OCI-LY1 (cell line): ENCODE measurements at regions not wholly inside any gene's neighbourhood (a gene's known extent, or its start where the extent isn't known, plus 50 kb on each side); places are given as distances from the start of the nearest gene placed in this dataset.

Source experiments
- H2AFZ ChIP-seq: fragments of 200-600 bp; sonication (generic), shearing (Covaris generic); 2 replicates; pipeline ENCODE4 v1.6.0; 2014; ENCODE audit warnings: antibody characterized with exemption, mild to moderate bottlenecking, low read length
- H3F3A ChIP-seq: fragments of 200-600 bp; sonication (generic), shearing (Covaris generic); 2 replicates; pipeline ENCODE4 v1.6.0; 2014; ENCODE audit warnings: mild to moderate bottlenecking, antibody characterized with exemption, low read length, moderate library complexity; ENCODE audit not compliant: insufficient read depth
- H3K27ac ChIP-seq: fragments of 200-600 bp; sonication (generic); 2 replicates; pipeline ENCODE4 v1.5.1; 2014; ENCODE audit warnings: low read length, mixed run types, mild to moderate bottlenecking, low read depth; ENCODE audit not compliant: poor library complexity, severe bottlenecking
- H3K27me3 ChIP-seq: fragments of 200-600 bp; sonication (generic); 2 replicates; pipeline ENCODE4 v1.6.0; 2014; ENCODE audit warnings: antibody characterized with exemption, mild to moderate bottlenecking, low read length, moderate library complexity; ENCODE audit not compliant: insufficient read depth
- H3K36me3 ChIP-seq: fragments of 200-600 bp; sonication (generic); 2 replicates; pipeline ENCODE4 v1.6.1; 2014; ENCODE audit warnings: mild to moderate bottlenecking, antibody characterized with exemption, low read length, moderate library complexity, mixed read lengths; ENCODE audit not compliant: insufficient read depth
- H3K4me1 ChIP-seq: fragments of 200-600 bp; sonication (generic); 2 replicates; pipeline ENCODE4 v1.5.1; 2014; ENCODE audit warnings: mild to moderate bottlenecking, low read length, moderate library complexity; ENCODE audit not compliant: insufficient read depth, severe bottlenecking
- H3K4me2 ChIP-seq: fragments of 200-600 bp; sonication (generic), shearing (Covaris generic); 2 replicates; pipeline ENCODE4 v1.6.1; 2014; ENCODE audit warnings: low read length
- H3K4me3 ChIP-seq: fragments of 200-600 bp; sonication (generic); 2 replicates; pipeline ENCODE4 v1.5.1; 2014; ENCODE audit warnings: low read length, low read depth, mild to moderate bottlenecking, mixed read lengths; ENCODE audit not compliant: poor library complexity, severe bottlenecking
- H3K79me2 ChIP-seq: fragments of 200-600 bp; shearing (Covaris generic); 2 replicates; pipeline ENCODE4 v1.6.1; 2016; ENCODE audit warnings: mixed run types, low read length, mixed read lengths; ENCODE audit not compliant: insufficient read depth
- H3K9ac ChIP-seq: fragments of 200-600 bp; sonication (generic), shearing (Covaris generic); 2 replicates; pipeline ENCODE4 v1.6.1; 2014; ENCODE audit warnings: mild to moderate bottlenecking, low read length, mixed read lengths
- H3K9me2 ChIP-seq: fragments of 200-600 bp; sonication (generic), shearing (Covaris generic); 2 replicates; pipeline ENCODE4 v1.6.1; 2014; ENCODE audit warnings: low read depth, mild to moderate bottlenecking, low read length, mixed read lengths
- H3K9me3 ChIP-seq: fragments of 200-600 bp; shearing (Covaris generic); 2 replicates; pipeline ENCODE4 v1.6.1; 2014; ENCODE audit warnings: low read length, mixed read lengths
- H4K20me1 ChIP-seq: fragments of 200-600 bp; sonication (generic), shearing (Covaris generic); 2 replicates; pipeline ENCODE4 v1.6.0; 2016; ENCODE audit warnings: mild to moderate bottlenecking, low read length; ENCODE audit not compliant: insufficient read depth
- EZH2 ChIP-seq: fragments of 200-600 bp; sonication (generic), shearing (Covaris generic); IDR thresholded peaks from 2 replicates; pipeline ENCODE4 v1.8.0; 2017; ENCODE audit warnings: borderline replicate concordance, mixed run types, mild to moderate bottlenecking, antibody characterized with exemption, low read length, moderate library complexity, mixed read lengths
- TF ChIP-seq, protein P1 (sequence below): fragments of 200-600 bp; sonication (generic), shearing (Covaris generic); IDR thresholded peaks from 2 replicates; pipeline ENCODE4 v1.5.1; 2017; ENCODE audit warnings: mild to moderate bottlenecking, antibody characterized with exemption, low read length, moderate library complexity, mixed read lengths

DNA sequence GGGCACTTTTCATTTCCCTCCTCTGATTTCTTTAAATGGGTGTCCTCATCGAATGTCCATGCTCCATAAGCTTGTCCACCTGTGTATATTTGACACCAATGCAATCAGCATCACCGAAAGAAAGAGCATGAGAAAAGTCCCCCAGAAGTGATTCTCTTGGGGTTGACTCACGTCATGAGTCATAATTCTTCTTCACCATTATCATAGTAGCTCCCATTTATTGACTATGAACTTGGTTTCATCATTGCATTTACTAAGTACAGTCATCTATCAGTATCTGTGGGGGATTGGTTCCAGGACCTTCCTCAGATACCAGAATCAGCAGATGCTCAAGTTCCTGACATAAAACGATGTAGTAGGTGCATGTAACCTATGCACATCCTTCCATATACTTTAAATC is 372.5 kb upstream of the CFAP20DC start:
- no peaks in the 10 kb centered on the region for H3K4me1 ChIP-seq
- no peak overlapping the region for H3K4me3 ChIP-seq
- no peaks in the 10 kb centered on the region for H3K9me2 ChIP-seq
- no peaks in the 10 kb centered on the region for H3K36me3 ChIP-seq
- H3K4me2 ChIP-seq = no peak overlapping the region
- no peaks in the 10 kb centered on the region for H3F3A ChIP-seq
- H3K9me3 ChIP-seq = no peaks in the 10 kb centered on the region
- no peak overlapping the region for H3K9ac ChIP-seq
- no peaks in the 10 kb centered on the region for H4K20me1 ChIP-seq
- H3K79me2 ChIP-seq = no peaks in the 10 kb centered on the region
- H3K27ac ChIP-seq = no peak overlapping the region
- H2AFZ ChIP-seq = no peak overlapping the region
- no peak for TF ChIP-seq EZH2
- TF ChIP-seq, protein P1, sequence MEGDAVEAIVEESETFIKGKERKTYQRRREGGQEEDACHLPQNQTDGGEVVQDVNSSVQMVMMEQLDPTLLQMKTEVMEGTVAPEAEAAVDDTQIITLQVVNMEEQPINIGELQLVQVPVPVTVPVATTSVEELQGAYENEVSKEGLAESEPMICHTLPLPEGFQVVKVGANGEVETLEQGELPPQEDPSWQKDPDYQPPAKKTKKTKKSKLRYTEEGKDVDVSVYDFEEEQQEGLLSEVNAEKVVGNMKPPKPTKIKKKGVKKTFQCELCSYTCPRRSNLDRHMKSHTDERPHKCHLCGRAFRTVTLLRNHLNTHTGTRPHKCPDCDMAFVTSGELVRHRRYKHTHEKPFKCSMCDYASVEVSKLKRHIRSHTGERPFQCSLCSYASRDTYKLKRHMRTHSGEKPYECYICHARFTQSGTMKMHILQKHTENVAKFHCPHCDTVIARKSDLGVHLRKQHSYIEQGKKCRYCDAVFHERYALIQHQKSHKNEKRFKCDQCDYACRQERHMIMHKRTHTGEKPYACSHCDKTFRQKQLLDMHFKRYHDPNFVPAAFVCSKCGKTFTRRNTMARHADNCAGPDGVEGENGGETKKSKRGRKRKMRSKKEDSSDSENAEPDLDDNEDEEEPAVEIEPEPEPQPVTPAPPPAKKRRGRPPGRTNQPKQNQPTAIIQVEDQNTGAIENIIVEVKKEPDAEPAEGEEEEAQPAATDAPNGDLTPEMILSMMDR = no peak
- no peaks in the 10 kb centered on the region for H3K27me3 ChIP-seq

DNA sequence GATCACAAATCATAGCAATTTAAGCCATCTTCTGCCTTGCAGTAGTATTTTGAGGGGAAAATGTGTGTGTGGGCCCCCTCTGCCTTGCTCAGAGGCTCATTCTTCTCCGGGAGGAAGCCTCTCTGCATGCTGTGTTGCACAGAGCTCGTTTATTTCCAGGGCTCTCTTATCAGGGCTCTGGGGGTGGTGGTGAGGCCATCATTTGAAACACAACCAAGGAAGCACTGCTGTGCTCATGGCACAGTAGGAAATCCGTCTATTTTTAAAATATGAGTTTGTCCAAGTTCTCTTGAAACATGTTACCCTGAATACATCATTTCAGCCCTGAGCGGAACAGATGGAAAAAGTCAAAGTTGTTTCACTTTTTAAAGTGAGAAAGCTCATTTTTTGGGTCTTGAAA is 369.0 kb upstream of the CFAP20DC start:
- H3K4me1 ChIP-seq = no peaks in the 10 kb centered on the region
- no peaks in the 10 kb centered on the region for H3K9me3 ChIP-seq
- no peak for TF ChIP-seq EZH2
- TF ChIP-seq, protein P1 = no peak
- H3K27me3 ChIP-seq = no peaks in the 10 kb centered on the region
- no peak overlapping the region for H3K9ac ChIP-seq
- H3K79me2 ChIP-seq = no peaks in the 10 kb centered on the region
- H3F3A ChIP-seq = no peaks in the 10 kb centered on the region
- H3K27ac ChIP-seq = no peak overlapping the region
- H4K20me1 ChIP-seq = no peaks in the 10 kb centered on the region
- no peaks in the 10 kb centered on the region for H3K9me2 ChIP-seq
- no peaks in the 10 kb centered on the region for H3K36me3 ChIP-seq
- H3K4me3 ChIP-seq = no peak overlapping the region
- no peak overlapping the region for H2AFZ ChIP-seq
- H3K4me2 ChIP-seq = no peak overlapping the region

DNA sequence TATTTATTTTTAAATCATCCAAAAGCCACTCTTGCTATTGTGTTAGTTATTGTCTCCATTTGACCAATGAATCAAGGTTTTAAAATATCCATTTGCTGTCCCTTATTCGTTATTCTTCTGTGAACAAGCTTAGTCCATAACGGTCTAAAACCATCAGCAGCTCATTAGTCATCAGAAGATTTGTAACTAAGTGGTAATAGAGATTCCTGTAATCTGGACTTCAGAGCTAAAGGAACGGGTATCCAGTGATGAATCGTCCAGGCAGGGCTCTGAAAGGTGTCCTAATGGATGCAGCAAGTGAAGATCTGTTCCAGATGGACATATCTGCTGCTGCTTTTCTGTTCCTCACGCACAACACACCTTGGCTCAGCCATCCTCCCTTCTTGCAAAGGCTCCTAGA is 362.7 kb upstream of the CFAP20DC start:
- H3K27me3 ChIP-seq = no peaks in the 10 kb centered on the region
- no peaks in the 10 kb centered on the region for H3K9me2 ChIP-seq
- H4K20me1 ChIP-seq = no peaks in the 10 kb centered on the region
- H3K9me3 ChIP-seq = no peaks in the 10 kb centered on the region
- no peak overlapping the region for H2AFZ ChIP-seq
- H3K4me3 ChIP-seq = no peak overlapping the region
- H3F3A ChIP-seq = no peaks in the 10 kb centered on the region
- H3K36me3 ChIP-seq = no peaks in the 10 kb centered on the region
- H3K79me2 ChIP-seq = no peaks in the 10 kb centered on the region
- H3K4me1 ChIP-seq = no peaks in the 10 kb centered on the region
- H3K9ac ChIP-seq = no peak overlapping the region
- H3K4me2 ChIP-seq = no peak overlapping the region
- no peak overlapping the region for H3K27ac ChIP-seq
- no peak for TF ChIP-seq EZH2
- TF ChIP-seq, protein P1 = no peak
